D721Med (cell line): ENCODE measurements at regions not wholly inside any gene's neighbourhood (a gene's known extent, or its start where the extent isn't known, plus 50 kb on each side); places are given as distances from the start of the nearest gene placed in this dataset.

Experiments
- DNase-seq: peaks from one replicate; pipeline ENCODE4 v3.0.0; 2011; ENCODE audit warnings: low spot score; ENCODE audit not compliant: insufficient read length
- FAIRE-seq: peaks from 2 replicates; lab custom pipeline; 2011; peaks lifted over from hg19 to GRCh38; lab: Jason Lieb, UNC
- TF ChIP-seq, protein P1 (sequence below): IDR thresholded peaks from 2 replicates; pipeline ENCODE4 v1.5.1; 2012; ENCODE audit warnings: mild to moderate bottlenecking, control low read depth; ENCODE audit not compliant: insufficient read depth; ENCODE audit errors: missing control alignments

DNA sequence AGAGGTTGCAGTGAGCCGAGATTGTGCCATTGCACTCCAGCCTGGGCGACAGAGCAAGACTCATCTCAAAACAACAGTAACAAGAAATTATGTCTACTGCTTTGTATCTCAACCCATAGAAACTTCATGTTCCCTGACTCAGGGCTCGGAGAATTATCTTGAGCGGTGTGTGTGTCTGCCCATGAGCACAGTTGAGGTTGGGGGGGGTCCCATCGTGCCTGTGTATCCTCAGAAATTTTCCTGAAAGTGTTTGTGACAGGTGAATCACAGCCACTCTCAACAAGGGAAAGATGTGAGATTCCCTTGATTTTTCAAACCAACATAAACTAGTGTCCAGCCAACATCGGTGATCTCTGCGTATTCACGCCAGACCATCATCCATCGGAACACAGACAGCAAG, 319.1 kb downstream of the ASMT start:
- TF ChIP-seq, protein P1, sequence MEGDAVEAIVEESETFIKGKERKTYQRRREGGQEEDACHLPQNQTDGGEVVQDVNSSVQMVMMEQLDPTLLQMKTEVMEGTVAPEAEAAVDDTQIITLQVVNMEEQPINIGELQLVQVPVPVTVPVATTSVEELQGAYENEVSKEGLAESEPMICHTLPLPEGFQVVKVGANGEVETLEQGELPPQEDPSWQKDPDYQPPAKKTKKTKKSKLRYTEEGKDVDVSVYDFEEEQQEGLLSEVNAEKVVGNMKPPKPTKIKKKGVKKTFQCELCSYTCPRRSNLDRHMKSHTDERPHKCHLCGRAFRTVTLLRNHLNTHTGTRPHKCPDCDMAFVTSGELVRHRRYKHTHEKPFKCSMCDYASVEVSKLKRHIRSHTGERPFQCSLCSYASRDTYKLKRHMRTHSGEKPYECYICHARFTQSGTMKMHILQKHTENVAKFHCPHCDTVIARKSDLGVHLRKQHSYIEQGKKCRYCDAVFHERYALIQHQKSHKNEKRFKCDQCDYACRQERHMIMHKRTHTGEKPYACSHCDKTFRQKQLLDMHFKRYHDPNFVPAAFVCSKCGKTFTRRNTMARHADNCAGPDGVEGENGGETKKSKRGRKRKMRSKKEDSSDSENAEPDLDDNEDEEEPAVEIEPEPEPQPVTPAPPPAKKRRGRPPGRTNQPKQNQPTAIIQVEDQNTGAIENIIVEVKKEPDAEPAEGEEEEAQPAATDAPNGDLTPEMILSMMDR, result no peak
- no peak for FAIRE-seq
- no peak for DNase-seq

DNA sequence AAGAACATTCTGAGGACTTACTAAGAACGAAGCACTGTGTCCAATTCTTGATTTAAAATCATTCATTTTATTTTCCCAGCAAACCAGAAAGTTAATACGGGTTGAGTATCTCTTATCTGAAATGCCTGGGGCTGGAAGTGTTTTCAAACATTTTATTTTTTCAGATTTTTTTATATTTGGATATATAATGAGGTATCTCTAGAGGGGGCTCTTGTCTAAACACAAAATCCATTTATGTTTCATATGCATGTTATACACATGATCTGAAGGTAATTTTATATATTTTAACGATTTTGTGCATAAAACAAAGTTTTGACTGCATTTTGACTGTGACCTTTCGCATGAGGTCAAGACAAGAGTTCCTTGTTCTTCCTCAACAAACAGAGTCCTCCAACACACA, 320.9 kb downstream of the ASMT start:
- FAIRE-seq (no peak), DNase-seq (no peak)
- TF ChIP-seq, protein P1, result peak; percentile 10

DNA sequence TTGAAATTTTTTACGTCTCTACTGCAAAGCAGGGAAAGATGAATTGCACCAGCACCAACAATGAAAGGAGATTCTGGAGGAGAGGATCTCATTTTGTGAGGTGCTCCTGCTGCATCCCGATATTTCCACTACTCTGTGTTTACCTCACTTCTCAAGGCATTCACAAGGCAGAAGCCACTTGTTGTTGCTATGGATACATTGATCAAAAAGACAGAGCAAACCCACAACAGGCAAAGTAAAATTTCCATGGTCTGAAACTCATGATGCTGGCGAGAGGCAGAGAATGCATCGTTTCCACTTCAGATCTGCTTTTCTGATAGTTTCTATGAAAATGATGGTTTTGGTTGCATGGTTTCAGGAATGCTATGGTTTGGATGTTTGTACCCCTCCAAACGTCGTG, 323.3 kb downstream of the ASMT start:
- DNase-seq (no peak), FAIRE-seq (no peak)
- TF ChIP-seq, protein P1, result no peak

DNA sequence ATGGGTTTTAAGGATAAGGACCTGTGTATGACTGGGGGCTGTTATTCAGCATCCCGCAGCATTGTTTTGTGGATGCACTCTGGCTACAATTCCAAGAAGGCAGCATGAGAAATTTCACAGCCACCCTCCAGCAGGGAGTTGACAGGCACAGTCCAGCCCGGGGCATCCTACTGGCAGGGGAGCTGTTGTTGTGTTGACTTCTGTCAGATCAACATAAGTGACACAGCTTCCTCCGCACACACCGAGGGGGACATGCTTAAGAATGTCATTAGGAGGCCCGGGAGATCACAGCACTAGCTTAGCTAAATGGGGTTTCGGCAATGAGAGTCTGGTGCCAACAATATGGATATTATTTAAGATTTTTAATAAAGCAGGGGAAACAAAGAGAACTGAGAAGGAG, 326.5 kb downstream of the ASMT start:
- DNase-seq (no peak), FAIRE-seq (no peak)
- TF ChIP-seq, protein P1, result no peak

DNA sequence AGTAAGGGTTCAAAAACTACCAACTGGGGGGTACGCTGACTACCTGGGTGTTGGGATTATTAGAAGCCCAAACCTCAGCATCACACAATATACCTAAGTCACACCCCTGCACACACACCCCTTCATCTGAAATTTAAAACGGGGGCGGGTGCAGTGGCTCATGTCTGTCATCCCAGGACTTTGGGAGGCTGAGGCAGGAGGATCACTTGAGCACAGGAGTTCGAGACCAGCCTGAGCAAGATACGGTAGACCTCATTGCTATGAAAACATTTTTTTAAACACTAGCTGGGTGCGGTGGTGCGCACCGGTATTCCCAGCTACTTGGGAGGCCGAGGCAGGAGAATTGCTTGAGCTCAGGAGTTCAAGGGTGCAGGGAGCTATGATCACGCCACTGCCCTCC, 331.0 kb downstream of the ASMT start:
- TF ChIP-seq, protein P1, result no peak

DNA sequence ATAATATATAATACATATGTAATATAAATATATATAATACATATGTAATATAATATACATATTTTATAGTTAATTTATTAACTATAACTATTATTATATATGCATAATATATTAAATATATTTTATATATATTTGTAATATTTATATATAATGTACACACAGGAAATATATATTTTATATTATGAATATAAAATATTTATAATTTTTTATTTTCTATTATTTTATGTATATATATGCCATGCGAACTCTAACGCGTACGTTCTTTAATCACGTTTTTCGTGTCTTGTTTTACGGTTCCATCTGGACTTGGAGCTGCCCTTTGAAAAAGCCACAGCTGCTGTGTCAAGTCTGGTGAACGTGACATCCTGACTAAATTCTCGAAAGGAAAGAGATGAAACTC, 332.1 kb downstream of the ASMT start:
- FAIRE-seq (no peak), DNase-seq (no peak)
- TF ChIP-seq, protein P1, result no peak

More for the DNA sequence above, 331.0 kb downstream of the ASMT start:
- FAIRE-seq (no peak), DNase-seq (no peak)
